ENCODE measurements at regions not wholly inside any gene's neighbourhood (a gene's known extent, or its start where the extent isn't known, plus 50 kb on each side); places are given as distances from the start of the nearest gene placed in this dataset.
A peak's percentile ranks its signal among the peaks of the same experiment; 100 is the strongest.

GRCh38 chr12:85572956-85573355 is 263.3 kb downstream of the RASSF9 start:
- Histone ChIP-seq H3K4me2 (ENCODE audit: unreplicated experiment) (peak overlapping the region; percentile 34), H3K79me2 (ENCODE audit: insufficient read depth) (no peaks in the 10 kb centered on the region), H3K4me1 (ENCODE audit: insufficient read depth) (peaks cover 24% of the 10 kb centered on the region), H3F3A (ENCODE audit: insufficient read depth) (no peaks in the 10 kb centered on the region), H3K27me3 (replicated peaks; ENCODE audit: insufficient read depth) (no peaks in the 10 kb centered on the region), H4K20me1 (ENCODE audit: insufficient read depth) (no peaks in the 10 kb centered on the region), H3K9ac (no peak overlapping the region), H3K27ac (no peak overlapping the region), H3K36me3 (ENCODE audit: low read depth) (no peaks in the 10 kb centered on the region), H3K9me3 (ENCODE audit: low read depth) (no peaks in the 10 kb centered on the region), H3K9me2 (ENCODE audit: insufficient read depth) (no peaks in the 10 kb centered on the region), H2AFZ (no peak overlapping the region), H3K4me3 (no peak overlapping the region)
- in situ Hi-C loops (cut with MboI), result no loop called here
- 22 to 30% methylated on average over 1 of the region's 1 CpG for WGBS, 2 experiments (ENCODE audit: low coverage in 1 of 2, low lambda C conversion rate in 2 of 2, missing lambda C conversion rate in 2 of 2)
- peak; percentile 27 for DNase-seq
- TF ChIP-seq EZH2 (IDR thresholded peaks at IDR 0.05; ENCODE audit: insufficient read depth, poor library complexity, severe bottlenecking) (no peak), EZH2phosphoT487 (IDR thresholded peaks at IDR 0.05; ENCODE audit: insufficient read depth, low read depth) (no peak)

- Histone ChIP-seq H4K20me1 (ENCODE audit: insufficient read depth) (no peaks in the 10 kb centered on the region), H3F3A (ENCODE audit: insufficient read depth) (no peaks in the 10 kb centered on the region), H3K4me2 (ENCODE audit: unreplicated experiment) (peak overlapping the region; percentile 34), H3K9me3 (ENCODE audit: low read depth) (no peaks in the 10 kb centered on the region), H3K27me3 (replicated peaks; ENCODE audit: insufficient read depth) (no peaks in the 10 kb centered on the region), H3K36me3 (ENCODE audit: low read depth) (no peaks in the 10 kb centered on the region), H2AFZ (peak overlapping the region; percentile 8; the same call in 1 of the 2 replicates), H3K27ac (no peak overlapping the region), H3K79me2 (ENCODE audit: insufficient read depth) (no peaks in the 10 kb centered on the region), H3K9me2 (ENCODE audit: insufficient read depth) (no peaks in the 10 kb centered on the region), H3K4me1 (ENCODE audit: insufficient read depth) (peaks cover 24% of the 10 kb centered on the region), H3K9ac (no peak overlapping the region), H3K4me3 (no peak overlapping the region)
- TF ChIP-seq EZH2 (IDR thresholded peaks at IDR 0.05; ENCODE audit: insufficient read depth, poor library complexity, severe bottlenecking), result no peak
- no peak for DNase-seq
- in situ Hi-C loops (cut with MboI), result no loop called here
- WGBS, 2 experiments (ENCODE audit: low coverage in 1 of 2, low lambda C conversion rate in 2 of 2, missing lambda C conversion rate in 2 of 2), result 54 to 55% methylated on average over 3 of the region's 3 CpGs
Measured at GRCh38 chr12:85573635-85574214, 262.5 kb downstream of the RASSF9 start.

GRCh38 chr12:85574291-85574690 is 261.9 kb downstream of the RASSF9 start:
- H3K36me3 ChIP-seq (ENCODE audit: low read depth), result no peaks in the 10 kb centered on the region
- no peak overlapping the region for H3K9ac ChIP-seq
- 80 to 84% methylated on average over 3 of the region's 3 CpGs for WGBS, 2 experiments (ENCODE audit: low coverage in 1 of 2, low lambda C conversion rate in 2 of 2, missing lambda C conversion rate in 2 of 2)
- TF ChIP-seq EZH2phosphoT487 (IDR thresholded peaks at IDR 0.05; ENCODE audit: insufficient read depth, low read depth), result no peak
- no peak for TF ChIP-seq EZH2 (IDR thresholded peaks at IDR 0.05; ENCODE audit: insufficient read depth, poor library complexity, severe bottlenecking)
- H3F3A ChIP-seq (ENCODE audit: insufficient read depth), result no peaks in the 10 kb centered on the region
- H3K4me2 ChIP-seq (ENCODE audit: unreplicated experiment), result no peak overlapping the region
- H3K4me1 ChIP-seq (ENCODE audit: insufficient read depth), result peaks cover 24% of the 10 kb centered on the region
- no peaks in the 10 kb centered on the region for H3K27me3 ChIP-seq (replicated peaks; ENCODE audit: insufficient read depth)
- in situ Hi-C loops (cut with MboI), result no loop called here
- H3K4me3 ChIP-seq, result no peak overlapping the region
- no peaks in the 10 kb centered on the region for H3K9me2 ChIP-seq (ENCODE audit: insufficient read depth)
- H3K79me2 ChIP-seq (ENCODE audit: insufficient read depth), result no peaks in the 10 kb centered on the region
- no peak overlapping the region for H3K27ac ChIP-seq
- H4K20me1 ChIP-seq (ENCODE audit: insufficient read depth), result no peaks in the 10 kb centered on the region
- DNase-seq, result no peak
- no peak overlapping the region for H2AFZ ChIP-seq
- H3K9me3 ChIP-seq (ENCODE audit: low read depth), result no peaks in the 10 kb centered on the region

GRCh38 chr12:85575120-85576096 is 260.8 kb downstream of the RASSF9 start:
- Histone ChIP-seq H2AFZ (no peak overlapping the region; the same call in 1 of the 2 replicates), H3K79me2 (ENCODE audit: insufficient read depth) (no peaks in the 10 kb centered on the region), H4K20me1 (ENCODE audit: insufficient read depth) (no peaks in the 10 kb centered on the region), H3K27me3 (replicated peaks; ENCODE audit: insufficient read depth) (no peaks in the 10 kb centered on the region), H3K9ac (no peak overlapping the region), H3K4me1 (ENCODE audit: insufficient read depth) (peaks cover 24% of the 10 kb centered on the region), H3K9me2 (ENCODE audit: insufficient read depth) (no peaks in the 10 kb centered on the region), H3K4me3 (no peak overlapping the region), H3F3A (ENCODE audit: insufficient read depth) (no peaks in the 10 kb centered on the region), H3K27ac (no peak overlapping the region), H3K4me2 (ENCODE audit: unreplicated experiment) (no peak overlapping the region), H3K9me3 (ENCODE audit: low read depth) (no peaks in the 10 kb centered on the region), H3K36me3 (ENCODE audit: low read depth) (no peaks in the 10 kb centered on the region)
- 47 to 48% methylated on average over 7 of the region's 7 CpGs for WGBS, 2 experiments (ENCODE audit: low coverage in 1 of 2, low lambda C conversion rate in 2 of 2, missing lambda C conversion rate in 2 of 2)
- DNase-seq, result peak; percentile 70
- TF ChIP-seq EZH2phosphoT487 (IDR thresholded peaks at IDR 0.05; ENCODE audit: insufficient read depth, low read depth) (no peak), EZH2 (IDR thresholded peaks at IDR 0.05; ENCODE audit: insufficient read depth, poor library complexity, severe bottlenecking) (no peak)
- in situ Hi-C loops (cut with MboI), result no loop called here

Measured in GM23248 (cell line).